ENCODE measurements at regions not wholly inside any gene's neighbourhood (a gene's known extent, or its start where the extent isn't known, plus 50 kb on each side); places are given as distances from the start of the nearest gene placed in this dataset.

GRCh38 chr3:180414157-180414556, 187.8 kb upstream of the TTC14 start:
- no peak for DNase-seq
- no peak overlapping the region for H3K4me3 ChIP-seq
- intact Hi-C loops (cut with DNase I) = no loop called here
- H3K4me1 ChIP-seq = no peaks in the 10 kb centered on the region
- no peak for TF ChIP-seq POLR2A (IDR thresholded peaks at IDR 0.05)
- no peak for TF ChIP-seq CTCF (IDR thresholded peaks at IDR 0.05)
- no peaks in the 10 kb centered on the region for H3K9me3 ChIP-seq
- no peaks in the 10 kb centered on the region for H3K27me3 ChIP-seq
- H3K36me3 ChIP-seq = no peaks in the 10 kb centered on the region
- H3K27ac ChIP-seq = no peak overlapping the region
- no peak for ATAC-seq

- no peaks in the 10 kb centered on the region for H3K36me3 ChIP-seq
These were observed 185.8 kb upstream of the TTC14 start for GRCh38 chr3:180416111-180416594.

GRCh38 chr3:180417241-180417640, 184.7 kb upstream of the TTC14 start:
- no peaks in the 10 kb centered on the region for H3K4me1 ChIP-seq
- H3K27me3 ChIP-seq = no peaks in the 10 kb centered on the region
- intact Hi-C loops (cut with DNase I) = no loop called here
- no peaks in the 10 kb centered on the region for H3K9me3 ChIP-seq
- no peak overlapping the region for H3K27ac ChIP-seq
- no peak for TF ChIP-seq POLR2A (IDR thresholded peaks at IDR 0.05)
- no peak for TF ChIP-seq CTCF (IDR thresholded peaks at IDR 0.05)
- H3K36me3 ChIP-seq = no peaks in the 10 kb centered on the region
- DNase-seq (no peak), ATAC-seq (no peak)
- H3K4me3 ChIP-seq = no peak overlapping the region

More at GRCh38 chr3:180416111-180416594, 185.8 kb upstream of the TTC14 start:
- no peaks in the 10 kb centered on the region for H3K27me3 ChIP-seq
- no peaks in the 10 kb centered on the region for H3K4me1 ChIP-seq
- no peaks in the 10 kb centered on the region for H3K9me3 ChIP-seq
- no peak overlapping the region for H3K27ac ChIP-seq
- H3K4me3 ChIP-seq = no peak overlapping the region
- no peak for TF ChIP-seq CTCF (IDR thresholded peaks at IDR 0.05)
- no peak for TF ChIP-seq POLR2A (IDR thresholded peaks at IDR 0.05)
- intact Hi-C loops (cut with DNase I) = no loop called here
- ATAC-seq (no peak), DNase-seq (no peak)
- 49 to 59% (median 53%) methylated on average over 2 of the region's 2 CpGs for WGBS, 4 donors

GRCh38 chr3:180420016-180420415, 181.9 kb upstream of the TTC14 start:
- intact Hi-C loops (cut with DNase I) = no loop called here
- Histone ChIP-seq H3K9me3 (peaks cover 0 to 8% (median 0%) of the 10 kb centered on the region in 12 donors), H3K27ac (no peak overlapping the region), H3K27me3 (no peaks in the 10 kb centered on the region), H3K4me3 (no peak overlapping the region), H3K36me3 (no peaks in the 10 kb centered on the region), H3K4me1 (no peaks in the 10 kb centered on the region)
- 76 to 86% (median 83%) methylated on average over 2 of the region's 2 CpGs for WGBS, 4 donors
- no peak for DNase-seq
- no peak for ATAC-seq
- TF ChIP-seq POLR2A (IDR thresholded peaks at IDR 0.05) (no peak), CTCF (IDR thresholded peaks at IDR 0.05) (no peak)
